AG04450 (cell line): ENCODE measurements at regions not wholly inside any gene's neighbourhood (a gene's known extent, or its start where the extent isn't known, plus 50 kb on each side); places are given as distances from the start of the nearest gene placed in this dataset.

Source experiments
- CTCF ChIA-PET: fragments of 300-600, 350-600 bp; formaldehyde crosslinking; extraction: SDS; loops from one replicate; lab custom pipeline; 2022; ENCODE audit warnings: antibody characterized with exemption, inconsistent platforms; lab: Charles Lee
- POLR2A ChIA-PET: fragments of 350-600 bp; formaldehyde crosslinking; extraction: SDS; loops from one replicate; lab custom pipeline; 2021; ENCODE audit warnings: antibody characterized with exemption, inconsistent platforms; lab: Yijun Ruan, JAX
- DNase-seq: peaks from one replicate; pipeline ENCODE4 v3.0.0-alpha.2; 2011; ENCODE audit warnings: low read depth, low spot score
- H3K27ac ChIP-seq: one replicate; pipeline ENCODE4 v1.5.1; 2012; ENCODE audit warnings: low read depth, low read length, control low read depth
- H3K27me3 ChIP-seq: one replicate; pipeline ENCODE4 v1.6.0; 2012; ENCODE audit warnings: low read length; ENCODE audit not compliant: control insufficient read depth, insufficient read depth
- H3K4me3 ChIP-seq: 2 replicates; pipeline ENCODE4 v1.5.1; 2011; ENCODE audit warnings: mild to moderate bottlenecking, low read depth, low read length, control low read depth
- H3K9me3 ChIP-seq: 2 replicates; pipeline ENCODE4 v1.5.1; 2012; ENCODE audit warnings: low read length; ENCODE audit not compliant: control insufficient read depth, insufficient read depth
- CTCF ChIP-seq: IDR thresholded peaks from 2 replicates; pipeline ENCODE4 v1.5.1; 2011; ENCODE audit warnings: low read depth, low read length, control low read depth, inconsistent platforms

- POLR2A ChIA-PET, result no interaction called here
- CTCF ChIA-PET, result interaction anchor here (1.5 to 2.1 kb wide), 4 partner anchors 10 to 196 kb away, joined by 3 to 8 read pairs (median 4); partner anchors contain the start of gene CDKN2B
These were observed 195.1 kb upstream of the CDKN2B start for GRCh38 chr9:22204240-22204639.

GRCh38 chr9:22206833-22207232, 197.7 kb upstream of the CDKN2B start:
- CTCF ChIA-PET, result no interaction called here
- POLR2A ChIA-PET, result no interaction called here
- H3K9me3 ChIP-seq, result no peaks in the 10 kb centered on the region
- H3K27ac ChIP-seq, result no peak overlapping the region
- DNase-seq, result no peak
- TF ChIP-seq CTCF, result no peak
- no peak overlapping the region for H3K4me3 ChIP-seq
- no peaks in the 10 kb centered on the region for H3K27me3 ChIP-seq

More at GRCh38 chr9:22204240-22204639, 195.1 kb upstream of the CDKN2B start:
- DNase-seq, result no peak
- Histone ChIP-seq H3K27ac (no peak overlapping the region), H3K4me3 (no peak overlapping the region), H3K9me3 (no peaks in the 10 kb centered on the region), H3K27me3 (peaks cover 3% of the 10 kb centered on the region)
- TF ChIP-seq CTCF, result no peak

GRCh38 chr9:22208846-22209585, 199.9 kb upstream of the CDKN2B start:
- ChIA-PET POLR2A (no interaction called here), CTCF (no interaction called here)
- H3K27ac ChIP-seq, result no peak overlapping the region
- no peak overlapping the region for H3K4me3 ChIP-seq
- TF ChIP-seq CTCF, result no peak
- DNase-seq, result no peak
- no peaks in the 10 kb centered on the region for H3K27me3 ChIP-seq
- no peaks in the 10 kb centered on the region for H3K9me3 ChIP-seq

- DNase-seq, result no peak
- H3K9me3 ChIP-seq, result no peaks in the 10 kb centered on the region
- no peak overlapping the region for H3K27ac ChIP-seq
- H3K27me3 ChIP-seq, result no peaks in the 10 kb centered on the region
- ChIA-PET POLR2A (no interaction called here), CTCF (no interaction called here)
- H3K4me3 ChIP-seq, result no peak overlapping the region
- TF ChIP-seq CTCF, result no peak
These were observed 201.2 kb upstream of the CDKN2B start for GRCh38 chr9:22210262-22210661.

- no peak overlapping the region for H3K27ac ChIP-seq
- ChIA-PET CTCF (interaction anchor here (2.9 kb wide), 1 partner anchor 18 kb away, joined by 10 read pairs; no protein-coding TSS in a partner anchor), POLR2A (no interaction called here)
These were observed 201.8 kb upstream of the CDKN2B start for GRCh38 chr9:22210936-22211335.

More at GRCh38 chr9:22210936-22211335, 201.8 kb upstream of the CDKN2B start:
- Histone ChIP-seq H3K27me3 (no peaks in the 10 kb centered on the region), H3K4me3 (no peak overlapping the region), H3K9me3 (no peaks in the 10 kb centered on the region)
- DNase-seq, result no peak
- no peak for TF ChIP-seq CTCF
